Left lung (tissue), 4 donors: ENCODE measurements at regions not wholly inside any gene's neighbourhood (a gene's known extent, or its start where the extent isn't known, plus 50 kb on each side); places are given as distances from the start of the nearest gene placed in this dataset.

Experiments used
- ATAC-seq: fragments of 200-7000 bp; cut with Tn5 transposase; one replicate; pipeline ENCODE4 v1.9.1; 2020; ENCODE audit warnings: moderate library complexity
- DNase-seq, 4 donors: peaks; one replicate each; pipeline ENCODE4 v3.0.0-alpha.2; 2013 to 2020
- H3K27ac ChIP-seq, 2 donors: fragments of 200-600 bp; sonication (generic) in 1 of 2; one replicate each; pipeline versions ENCODE4 v1.5.0 to v1.8.0; 2020 to 2021
- H3K27me3 ChIP-seq, 2 donors: fragments of 200-600 bp; sonication (generic) in 1 of 2; one replicate each; pipeline versions ENCODE4 v1.5.0 to v1.8.0; 2020 to 2021
- H3K36me3 ChIP-seq, 2 donors: fragments of 200-600 bp; sonication (generic) in 1 of 2; one replicate each; pipeline versions ENCODE4 v1.5.0 to v1.8.0; 2020 to 2021
- H3K4me1 ChIP-seq, 2 donors: fragments of 200-600 bp; one replicate each; pipeline ENCODE4 v1.8.0; 2021
- H3K4me3 ChIP-seq, 2 donors: fragments of 200-600 bp; sonication (generic) in 1 of 2; one replicate each; pipeline versions ENCODE4 v1.5.0 to v1.8.0; 2020 to 2021; ENCODE audit warnings: mild to moderate bottlenecking in 1 of 2
- H3K9me3 ChIP-seq, 2 donors: fragments of 200-600 bp; sonication (generic) in 1 of 2; one replicate each; pipeline versions ENCODE4 v1.5.0 to v1.8.0; 2020 to 2021
- intact Hi-C, 2 donors: fragments of 100-400 bp; cut with DNase I; formaldehyde crosslinking; loops; one replicate each; pipeline versions ENCODE4 v1.11.2 to v1.14.2; 2022
- TF ChIP-seq, protein P1 (sequence below), 2 donors: fragments of 200-600 bp; sonication (generic) in 1 of 2; IDR thresholded peaks; one replicate each; pipeline versions ENCODE4 v1.5.0 to v1.8.0; 2021; ENCODE audit warnings: antibody characterized with exemption in 2 of 2
- donor health status: DM: no; HTN: yes; CAD: no.
- donor health status: DM: no; HTN: no; CAD: no.

DNA sequence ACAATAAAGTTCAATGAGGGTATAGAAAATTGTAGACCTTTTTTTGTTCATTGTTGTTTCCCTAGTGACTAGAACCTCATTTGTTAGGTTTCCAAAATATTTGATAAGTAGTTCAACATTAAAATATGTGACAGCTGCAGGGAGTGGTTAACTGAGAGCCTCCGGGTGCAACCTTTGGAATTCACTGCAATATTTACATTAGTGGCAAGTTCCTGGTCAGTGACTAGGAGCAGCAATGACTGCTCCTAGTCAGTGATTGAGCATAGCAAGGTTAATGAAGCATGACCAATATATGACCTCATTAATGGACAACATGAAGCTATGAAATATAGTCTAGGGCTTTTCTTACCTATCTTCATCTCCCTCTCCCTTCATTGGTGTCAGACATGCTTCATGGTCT lies 65.8 kb upstream of the FAM47A start:
- no peaks in the 10 kb centered on the region for H3K27me3 ChIP-seq
- no peak overlapping the region for H3K27ac ChIP-seq
- H3K9me3 ChIP-seq, result no peaks in the 10 kb centered on the region
- no peak overlapping the region for H3K4me3 ChIP-seq
- intact Hi-C loops, result no loop called here
- ATAC-seq (no peak), DNase-seq (no peak)
- no peaks in the 10 kb centered on the region for H3K36me3 ChIP-seq
- TF ChIP-seq, protein P1, sequence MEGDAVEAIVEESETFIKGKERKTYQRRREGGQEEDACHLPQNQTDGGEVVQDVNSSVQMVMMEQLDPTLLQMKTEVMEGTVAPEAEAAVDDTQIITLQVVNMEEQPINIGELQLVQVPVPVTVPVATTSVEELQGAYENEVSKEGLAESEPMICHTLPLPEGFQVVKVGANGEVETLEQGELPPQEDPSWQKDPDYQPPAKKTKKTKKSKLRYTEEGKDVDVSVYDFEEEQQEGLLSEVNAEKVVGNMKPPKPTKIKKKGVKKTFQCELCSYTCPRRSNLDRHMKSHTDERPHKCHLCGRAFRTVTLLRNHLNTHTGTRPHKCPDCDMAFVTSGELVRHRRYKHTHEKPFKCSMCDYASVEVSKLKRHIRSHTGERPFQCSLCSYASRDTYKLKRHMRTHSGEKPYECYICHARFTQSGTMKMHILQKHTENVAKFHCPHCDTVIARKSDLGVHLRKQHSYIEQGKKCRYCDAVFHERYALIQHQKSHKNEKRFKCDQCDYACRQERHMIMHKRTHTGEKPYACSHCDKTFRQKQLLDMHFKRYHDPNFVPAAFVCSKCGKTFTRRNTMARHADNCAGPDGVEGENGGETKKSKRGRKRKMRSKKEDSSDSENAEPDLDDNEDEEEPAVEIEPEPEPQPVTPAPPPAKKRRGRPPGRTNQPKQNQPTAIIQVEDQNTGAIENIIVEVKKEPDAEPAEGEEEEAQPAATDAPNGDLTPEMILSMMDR (IDR thresholded peaks at IDR 0.05), result no peak
- H3K4me1 ChIP-seq, result no peaks in the 10 kb centered on the region
